HCT116 (cell line): ENCODE measurements at regions not wholly inside any gene's neighbourhood (a gene's known extent, or its start where the extent isn't known, plus 50 kb on each side); places are given as distances from the start of the nearest gene placed in this dataset.

Source experiments
- ATAC-seq: fragments of 200-7000 bp; cut with Tn5 transposase; 2 replicates; pipeline ENCODE4 v1.9.1; 2020; ENCODE audit warnings: mild to moderate bottlenecking, moderate library complexity
- BruUV-seq: library from RNA; stranded (reverse); fragments of 400-500 nt; replicated peaks from 2 replicates; lab custom pipeline; 2021; lab: Mats Ljungman, UMichigan
- CTCF ChIA-PET: fragments of 300-600 bp; sonication (Branson Sonifier 250); formaldehyde crosslinking; loops from one replicate; lab custom pipeline; 2021; ENCODE audit warnings: antibody characterized with exemption; lab: Charles Lee
- POLR2A ChIA-PET: fragments of 300-600, 350-600 bp; sonication (Branson Sonifier 250); formaldehyde crosslinking; loops from one replicate; lab custom pipeline; 2021; ENCODE audit warnings: antibody characterized with exemption; lab: Charles Lee
- RAD21 ChIA-PET, 2 experiments: fragments of 300-600 bp; sonication (Branson Sonifier 250); formaldehyde crosslinking; loops; one replicate each; lab custom pipeline; 2023; ENCODE audit warnings: low total read pairs in 2 of 2; ENCODE audit not compliant: uncharacterized antibody in 2 of 2, unreplicated experiment in 2 of 2, low non-redundant PET in 1 of 2; lab: Charles Lee
- DNase-seq: peaks from one replicate; pipeline ENCODE4 v3.0.0-alpha.2; 2010; ENCODE audit warnings: low read depth, low spot score
- H2AFZ ChIP-seq: fragments of 200-600 bp; shearing (Covaris generic), sonication (generic); 2 replicates; pipeline ENCODE4 v1.6.1; 2017; ENCODE audit warnings: low read depth, mixed run types, mixed read lengths, antibody characterized with exemption, low read length; ENCODE audit not compliant: poor library complexity, severe bottlenecking
- H3K27ac ChIP-seq: 2 replicates; pipeline ENCODE4 v1.5.1; 2012; ENCODE audit warnings: low read depth, low read length
- H3K27me3 ChIP-seq: fragments of 200-600 bp; sonication (generic); 2 replicates; pipeline ENCODE4 v1.6.1; 2016; ENCODE audit warnings: mixed run types, low read length, mixed read lengths; ENCODE audit not compliant: insufficient read depth
- H3K36me3 ChIP-seq, 2 experiments: fragments of 200-500 bp in 1 of 2; fragments of 200-600 bp in 1 of 2; sonication (Bioruptor generic) in 1 of 2; sonication (generic) in 1 of 2; 2 replicates each; pipeline versions ENCODE4 v1.5.1 to v1.6.1; 2014 to 2016; ENCODE audit warnings: low read length in 2 of 2, inconsistent platforms in 1 of 2, mixed read lengths in 1 of 2, mixed run types in 1 of 2; ENCODE audit not compliant: insufficient read depth in 2 of 2, control insufficient read depth in 1 of 2
- H3K4me1 ChIP-seq, 2 experiments: fragments of 200-600 bp in 1 of 2; sonication (generic) in 1 of 2; 2 replicates each; pipeline versions ENCODE4 v1.5.1 to v1.6.1; 2012 to 2017; ENCODE audit warnings: low read length in 2 of 2, inconsistent platforms in 1 of 2, mild to moderate bottlenecking in 1 of 2, mixed read lengths in 1 of 2, mixed run types in 1 of 2, moderate library complexity in 1 of 2; ENCODE audit not compliant: insufficient read depth in 2 of 2, control insufficient read depth in 1 of 2
- H3K4me2 ChIP-seq: fragments of 200-600 bp; sonication (generic); 2 replicates; pipeline ENCODE4 v1.6.1; 2017; ENCODE audit warnings: mixed run types, low read length, mixed read lengths
- H3K4me3 ChIP-seq, 2 experiments: fragments of 200-600 bp in 1 of 2; sonication (generic) in 1 of 2; replicated peaks in 1 of 2; 2 replicates each; pipeline ENCODE4 v1.5.1; 2011 to 2016; ENCODE audit warnings: low read length in 2 of 2, control low read depth in 1 of 2, low read depth in 1 of 2, mild to moderate bottlenecking in 1 of 2, mixed read lengths in 1 of 2, mixed run types in 1 of 2
- H3K79me2 ChIP-seq: fragments of 200-600 bp; sonication (generic); 2 replicates; pipeline ENCODE4 v1.6.1; 2017; ENCODE audit warnings: mild to moderate bottlenecking, mixed run types, low read length, moderate library complexity, mixed read lengths; ENCODE audit not compliant: insufficient read depth
- H3K9ac ChIP-seq: fragments of 200-600 bp; sonication (generic); 2 replicates; pipeline ENCODE4 v1.6.1; 2016; ENCODE audit warnings: low read length, mixed read lengths
- H3K9me2 ChIP-seq: fragments of 200-600 bp; sonication (generic), shearing (Covaris generic); 2 replicates; pipeline ENCODE4 v1.6.1; 2017; ENCODE audit warnings: mixed run types, mild to moderate bottlenecking, moderate library complexity; ENCODE audit not compliant: insufficient read depth
- H3K9me3 ChIP-seq, 2 experiments: fragments of 200-500 bp in 1 of 2; fragments of 200-600 bp in 1 of 2; sonication (Bioruptor generic) in 1 of 2; sonication (generic) in 1 of 2; 2 replicates each; pipeline ENCODE4 v1.6.1; 2014 to 2017; ENCODE audit warnings: low read length in 2 of 2, mixed read lengths in 2 of 2, inconsistent platforms in 1 of 2, low read depth in 1 of 2, mild to moderate bottlenecking in 1 of 2, mixed run types in 1 of 2, moderate library complexity in 1 of 2; ENCODE audit not compliant: control insufficient read depth in 1 of 2, insufficient read depth in 1 of 2
- H4K20me1 ChIP-seq: fragments of 200-600 bp; sonication (generic), shearing (Covaris generic); 2 replicates; pipeline ENCODE4 v1.6.1; 2017; ENCODE audit warnings: mixed run types, mild to moderate bottlenecking, moderate library complexity; ENCODE audit not compliant: insufficient read depth
- EGR1 ChIP-seq: IDR thresholded peaks from 2 replicates; pipeline ENCODE4 v1.6.1; 2012; ENCODE audit warnings: low read depth
- ELF1 ChIP-seq: IDR thresholded peaks from 2 replicates; pipeline ENCODE4 v1.6.1; 2012; ENCODE audit warnings: low read depth, borderline replicate concordance
- EZH2 ChIP-seq: fragments of 200-600 bp; sonication (generic); IDR thresholded peaks from 2 replicates; pipeline ENCODE4 v1.6.1; 2017; ENCODE audit warnings: antibody characterized with exemption, mixed run types
- FOSL1 ChIP-seq: IDR thresholded peaks from 2 replicates; pipeline ENCODE4 v1.6.1; 2012; ENCODE audit warnings: low read depth
- SP1 ChIP-seq: IDR thresholded peaks from 2 replicates; pipeline ENCODE4 v1.6.1; 2012; ENCODE audit warnings: low read depth
- SRF ChIP-seq: IDR thresholded peaks from 2 replicates; pipeline ENCODE4 v1.6.1; 2012; ENCODE audit warnings: low read depth
- YY1 ChIP-seq: IDR thresholded peaks from 2 replicates; pipeline ENCODE4 v1.6.1; 2011; ENCODE audit warnings: low read length, low read depth, moderate library complexity, mild to moderate bottlenecking; ENCODE audit not compliant: insufficient replicate concordance; ENCODE audit errors: extremely low read depth
- ZFX ChIP-seq: fragments of 450-650 bp; IDR thresholded peaks from 2 replicates; pipeline ENCODE4 v1.6.1; 2017
- ZNF274 ChIP-seq: fragments of 200-500 bp; sonication (Bioruptor generic); IDR thresholded peaks from 2 replicates; pipeline ENCODE4 v1.6.1; 2014; ENCODE audit warnings: mild to moderate bottlenecking, low read depth, low read length, inconsistent platforms
- intact Hi-C: fragments of 100-400 bp; cut with micrococcal nuclease; formaldehyde crosslinking; loops from 2 replicates; pipeline ENCODE4 v1.10.0; 2022

DNA sequence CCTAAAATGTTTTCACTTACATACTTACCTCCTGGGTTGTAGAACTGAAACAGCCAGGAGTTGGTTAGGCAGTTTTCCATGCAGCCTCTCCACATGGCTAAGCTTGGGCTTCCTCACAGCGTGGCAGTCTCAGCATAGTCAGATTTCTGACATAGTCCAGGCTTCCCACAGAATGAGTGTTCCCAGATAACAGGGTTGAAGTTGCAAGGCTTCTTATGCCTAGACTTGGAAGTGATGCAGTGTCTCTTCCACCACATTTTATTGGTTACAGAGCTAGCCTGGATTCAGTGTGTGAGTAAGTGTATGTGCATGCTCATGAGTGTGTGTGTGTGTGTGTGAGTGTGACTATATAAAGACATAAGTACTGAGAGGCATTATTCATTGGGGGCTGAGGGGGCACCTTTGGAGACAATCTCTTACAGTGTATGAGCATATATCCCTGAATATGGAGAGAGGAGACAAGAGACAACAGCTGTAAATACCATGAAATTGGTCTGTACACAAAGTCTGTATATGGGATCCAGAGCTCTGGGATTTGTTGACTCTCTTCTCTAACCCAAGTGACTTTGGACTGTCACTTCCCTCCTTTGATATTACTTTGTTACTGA, 78.1 kb downstream of the ZNF621 start:
- Histone ChIP-seq H3K9me3 (no peaks in the 10 kb centered on the region), H3K27ac (no peak overlapping the region), H3K36me3 (no peaks in the 10 kb centered on the region), H3K4me1 (peaks cover 0 to under 1% of the 10 kb centered on the region in 2 experiments; a peak in 1 of 4 replicates), H3K4me3 (no peak overlapping the region), H3K9me2 (no peaks in the 10 kb centered on the region), H3K9ac (no peak overlapping the region), H3K79me2 (no peaks in the 10 kb centered on the region), H3K4me2 (no peak overlapping the region)
- no peak for DNase-seq
- intact Hi-C loops: no loop called here
- no peak for ATAC-seq
- no peak for TF ChIP-seq ZFX
- TF ChIP-seq, all 23 proteins: peak for 0
- H4K20me1 ChIP-seq: no peaks in the 10 kb centered on the region
- no peak overlapping the region for H2AFZ ChIP-seq
- H3K27me3 ChIP-seq: peaks cover 45% of the 10 kb centered on the region
- BruUV-seq: no TSS peak
- ChIA-PET CTCF (no interaction called here), RAD21 (no interaction called here), POLR2A (no interaction called here)

- no peak overlapping the region for H3K4me3 ChIP-seq
- H3K4me2 ChIP-seq: no peak overlapping the region
- no peak for DNase-seq
- ChIA-PET POLR2A (no interaction called here), RAD21 (no interaction called here), CTCF (no interaction called here)
- no peaks in the 10 kb centered on the region for H3K9me3 ChIP-seq
- no peaks in the 10 kb centered on the region for H4K20me1 ChIP-seq
- TF ChIP-seq SRF (no peak), ZNF274 (no peak), ELF1 (no peak), SP1 (no peak), FOSL1 (no peak), EZH2 (no peak), EGR1 (no peak), YY1 (no peak)
- H2AFZ ChIP-seq: no peak overlapping the region
- peaks cover 30% of the 10 kb centered on the region for H3K27me3 ChIP-seq
- H3K9me2 ChIP-seq: no peaks in the 10 kb centered on the region
- no TSS peak for BruUV-seq
- intact Hi-C loops: no loop called here
- no peaks in the 10 kb centered on the region for H3K79me2 ChIP-seq
- no peak overlapping the region for H3K9ac ChIP-seq
- H3K4me1 ChIP-seq: peaks cover 0 to 6% of the 10 kb centered on the region in 2 experiments; a peak in 1 of 4 replicates
- H3K36me3 ChIP-seq: no peaks in the 10 kb centered on the region
- no peak overlapping the region for H3K27ac ChIP-seq
- ATAC-seq: no peak
These were observed 81.2 kb downstream of the ZNF621 start for GRCh38 chr3:40605960-40606359.
